ENCODE measurements at regions not wholly inside any gene's neighbourhood (a gene's known extent, or its start where the extent isn't known, plus 50 kb on each side); places are given as distances from the start of the nearest gene placed in this dataset.

GRCh38 chr6:137709424-137710236 lies 157.4 kb upstream of the TNFAIP3 start:
- H3K36me3 ChIP-seq (ENCODE audit: control insufficient read depth, insufficient read depth, low read length) = no peaks in the 10 kb centered on the region
- peak overlapping the region; percentile 12; the same call in 1 of the 2 replicates for H2AK5ac ChIP-seq (ENCODE audit: low read depth, low read length)
- no peak overlapping the region for H2AFZ ChIP-seq (replicated peaks; ENCODE audit: low read length, poor library complexity)
- H3K4me3 ChIP-seq (ENCODE audit: insufficient read depth, low read depth, low read length) = no peak overlapping the region
- H3K27me3 ChIP-seq (ENCODE audit: control insufficient read depth, insufficient read depth, low read length) = no peaks in the 10 kb centered on the region
- DNase-seq (peak; percentile 88), ATAC-seq (ENCODE audit: low read depth) (peak; percentile 31; the same call in 1 of the 2 replicates)
- H3K9ac ChIP-seq (ENCODE audit: low read depth, low read length) = no peak overlapping the region
- no peaks in the 10 kb centered on the region for H3K9me1 ChIP-seq (ENCODE audit: insufficient read depth, low read length)
- no peak overlapping the region for H4K91ac ChIP-seq (ENCODE audit: insufficient read depth, low read depth, low read length)
- H2BK5ac ChIP-seq (ENCODE audit: low read depth, low read length, poor library complexity, severe bottlenecking) = peak overlapping the region; percentile 72
- POLR2A ChIA-PET (ENCODE audit: unreplicated experiment) = no interaction called here
- no peak overlapping the region for H2AK9ac ChIP-seq (replicated peaks; ENCODE audit: low read depth, low read length, poor library complexity)
- H2BK15ac ChIP-seq (ENCODE audit: low read depth, low read length) = no peak overlapping the region
- no peak overlapping the region for H3K4ac ChIP-seq (ENCODE audit: low read depth, low read length)
- no TSS peak for BruUV-seq (replicated peaks)
- H2BK20ac ChIP-seq (ENCODE audit: low read depth, low read length) = no peak overlapping the region
- no peak overlapping the region for H4K5ac ChIP-seq (ENCODE audit: low read depth, low read length)
- no peak overlapping the region for H2BK120ac ChIP-seq (ENCODE audit: low read depth, low read length)
- H3K14ac ChIP-seq (replicated peaks; ENCODE audit: low read depth, low read length) = no peak overlapping the region
- dilution Hi-C loops (cut with HindIII; ENCODE audit: low sequenced_read_pairs, unreplicated experiment) (no loop called here), intact Hi-C loops (cut with micrococcal nuclease) (no loop called here), in situ Hi-C loops (cut with MboI; ENCODE audit: low sequenced_read_pairs) (loop anchor here (5.0 kb wide), 1 partner anchor 158 kb away; the partner anchor contains the start of gene TNFAIP3)
- no peaks in the 10 kb centered on the region for H3K79me1 ChIP-seq (ENCODE audit: low read depth in 1 of 2, low read length in 2 of 2)
- H3K9me3 ChIP-seq (ENCODE audit: control insufficient read depth, insufficient read depth, low read length) = no peaks in the 10 kb centered on the region
- CTCF ChIA-PET = interaction anchor here (0.7 kb wide), 1 partner anchor 10 kb away, joined by 3 read pairs; no protein-coding TSS in a partner anchor
- no peak overlapping the region for H3K4me2 ChIP-seq (ENCODE audit: low read depth, low read length)
- TF ChIP-seq CEBPB (IDR thresholded peaks at IDR 0.05; ENCODE audit: low read depth, low read length) = 0 out of 2 replicates have a peak, but pooled peaks have one; percentile 34
- no peak for TF ChIP-seq CTCF (conservative IDR thresholded peaks at IDR 0.05; ENCODE audit: low read depth, low read length)
- H3K56ac ChIP-seq (ENCODE audit: extremely low read depth, insufficient read depth, low read length) = no peak overlapping the region
- no peak overlapping the region for H4K8ac ChIP-seq (ENCODE audit: low read depth in 2 of 2, low read length in 2 of 2)
- H3K23ac ChIP-seq (ENCODE audit: low read depth, low read length) = no peak overlapping the region
- H3K4me1 ChIP-seq (ENCODE audit: control insufficient read depth, insufficient read depth, low read length) = no peaks in the 10 kb centered on the region; the same call in 1 of the 2 replicates
- WGBS, 2 experiments (ENCODE audit: extremely low coverage in 2 of 2, insufficient read length in 1 of 2) = 100% methylated on average over 1 of the region's 7 CpGs; no CpG with 5 or more reads in 1 of the 2 experiments
- no peak overlapping the region for H3K18ac ChIP-seq (ENCODE audit: low read depth, low read length)
- H3K27ac ChIP-seq (ENCODE audit: insufficient read depth, low read length) = no peak overlapping the region; the same call in 1 of the 2 replicates
- no peaks in the 10 kb centered on the region for H4K20me1 ChIP-seq (ENCODE audit: insufficient read depth, low read length)
